GM19023 (cell line): ENCODE measurements at regions not wholly inside any gene's neighbourhood (a gene's known extent, or its start where the extent isn't known, plus 50 kb on each side); places are given as distances from the start of the nearest gene placed in this dataset.
"Not testable (repeated sequence)": the region's sequence is repeated elsewhere in the genome, so short reads cannot be mapped to it uniquely, and the experiment has no call there.

Experiments used
- ATAC-seq: cut with Tn5 transposase; IDR thresholded peaks from one replicate; pipeline ENCODE4 v1.9.1; 2021; ENCODE audit warnings: mild to moderate bottlenecking, moderate library complexity; ENCODE audit not compliant: unreplicated experiment

DNA sequence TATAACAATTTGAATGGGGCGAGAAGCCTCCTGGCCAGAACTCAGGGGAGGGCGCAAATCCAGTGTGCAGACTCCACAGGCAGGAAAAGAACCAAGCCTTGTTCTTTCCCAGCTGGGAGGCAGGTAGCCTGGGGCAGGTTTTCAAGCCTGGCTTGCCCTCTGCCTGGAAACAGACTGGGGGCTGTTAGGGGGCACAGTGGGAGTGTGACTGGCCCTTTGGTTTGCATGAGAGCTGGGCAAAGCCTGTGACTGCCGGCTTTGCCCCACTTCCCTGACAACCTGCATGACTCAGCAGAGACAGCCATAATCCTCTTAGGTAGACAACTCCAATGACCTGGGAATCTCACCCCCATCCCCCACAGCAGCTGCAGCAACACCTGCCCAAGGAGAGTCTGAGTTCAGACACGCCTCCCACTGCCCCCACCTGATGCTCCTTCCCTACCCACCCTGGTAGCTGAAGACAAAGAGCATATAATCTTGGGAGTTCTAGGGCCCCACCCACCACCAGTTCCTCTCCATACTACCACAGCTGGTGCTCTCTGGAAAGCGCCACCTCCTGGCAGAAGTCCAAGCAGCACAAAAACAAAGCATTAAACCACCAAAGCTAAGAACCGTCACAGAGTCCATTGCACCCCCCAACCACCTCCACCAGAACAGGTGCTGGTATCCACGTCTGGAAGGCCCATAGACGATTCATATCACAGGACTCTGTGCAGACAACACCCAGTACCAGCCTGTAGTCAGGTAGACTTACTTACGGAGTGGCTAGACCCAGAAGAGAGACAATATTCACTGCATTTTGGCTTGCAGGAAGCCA is 402.5 kb downstream of the STK39 start:
- ATAC-seq, result no peak

- ATAC-seq, result no peak
Observed at GRCh38 chr2:167843657-167844056, 403.7 kb downstream of the STK39 start.

- ATAC-seq, result no peak
Observed at GRCh38 chr2:167843217-167843616, 404.2 kb downstream of the STK39 start.

GRCh38 chr2:167842047-167842446 is 405.3 kb downstream of the STK39 start:
- ATAC-seq, result no peak

DNA sequence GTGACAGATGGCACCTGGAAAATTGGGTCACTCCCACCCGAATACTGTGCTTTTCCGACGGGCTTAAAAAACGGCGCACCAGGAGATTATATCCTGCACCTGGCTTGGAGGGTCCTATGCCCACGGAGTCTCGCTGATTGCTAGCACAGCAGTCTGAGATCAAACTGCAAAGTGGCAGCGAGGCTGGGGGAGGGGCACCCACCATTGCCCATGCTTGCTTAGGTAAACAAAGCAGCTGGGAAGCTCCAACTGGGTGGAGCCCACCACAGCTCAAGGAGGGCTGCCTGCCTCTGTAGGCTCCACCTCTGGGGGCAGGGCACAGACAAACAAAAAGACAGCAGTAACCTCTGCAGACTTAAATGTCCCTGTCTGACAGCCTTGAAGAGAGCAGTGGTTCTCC is 412.1 kb downstream of the STK39 start:
- not testable (repeated sequence) for ATAC-seq

GRCh38 chr2:167834707-167835106 is 412.7 kb downstream of the STK39 start:
- ATAC-seq, result no peak

DNA sequence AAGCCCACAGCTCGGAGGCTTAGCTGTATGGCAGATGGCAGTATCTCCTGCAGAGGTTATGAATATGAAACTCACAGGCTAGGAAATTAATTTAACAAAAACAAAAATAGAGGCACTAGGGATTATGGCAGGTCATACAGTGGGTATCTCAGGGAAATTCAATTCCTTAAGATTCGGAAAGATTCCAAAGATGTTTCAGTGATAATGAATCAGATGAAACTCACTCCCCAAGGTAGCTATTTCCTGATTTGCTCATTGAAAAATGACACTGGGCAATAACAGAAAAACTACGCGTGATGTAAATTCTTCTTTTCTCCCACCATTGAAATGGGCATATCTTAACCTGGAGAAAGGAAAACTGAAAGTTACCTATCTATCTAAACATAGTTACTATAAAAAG is 414.1 kb downstream of the STK39 start:
- ATAC-seq, result no peak

DNA sequence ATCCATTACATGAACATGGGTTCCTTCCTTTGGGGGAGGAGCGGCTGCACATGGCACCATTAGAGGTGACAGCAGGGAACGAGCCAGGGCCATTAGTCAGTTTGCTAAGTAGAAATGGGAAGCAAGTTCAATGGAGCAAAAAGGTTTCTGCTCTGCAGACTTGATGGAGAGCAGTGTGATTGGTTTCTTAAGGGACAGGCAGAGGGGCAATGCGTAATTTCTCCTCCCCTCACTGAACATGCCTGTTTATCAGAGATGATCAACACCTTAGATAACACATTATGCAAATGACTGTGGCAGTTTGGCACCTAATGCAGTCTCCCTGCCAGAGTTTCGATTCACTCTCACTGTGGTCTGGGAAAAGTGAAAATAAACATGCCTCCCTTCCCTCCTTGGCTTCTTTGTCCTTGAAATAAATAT is 414.5 kb downstream of the STK39 start:
- ATAC-seq, result no peak

DNA sequence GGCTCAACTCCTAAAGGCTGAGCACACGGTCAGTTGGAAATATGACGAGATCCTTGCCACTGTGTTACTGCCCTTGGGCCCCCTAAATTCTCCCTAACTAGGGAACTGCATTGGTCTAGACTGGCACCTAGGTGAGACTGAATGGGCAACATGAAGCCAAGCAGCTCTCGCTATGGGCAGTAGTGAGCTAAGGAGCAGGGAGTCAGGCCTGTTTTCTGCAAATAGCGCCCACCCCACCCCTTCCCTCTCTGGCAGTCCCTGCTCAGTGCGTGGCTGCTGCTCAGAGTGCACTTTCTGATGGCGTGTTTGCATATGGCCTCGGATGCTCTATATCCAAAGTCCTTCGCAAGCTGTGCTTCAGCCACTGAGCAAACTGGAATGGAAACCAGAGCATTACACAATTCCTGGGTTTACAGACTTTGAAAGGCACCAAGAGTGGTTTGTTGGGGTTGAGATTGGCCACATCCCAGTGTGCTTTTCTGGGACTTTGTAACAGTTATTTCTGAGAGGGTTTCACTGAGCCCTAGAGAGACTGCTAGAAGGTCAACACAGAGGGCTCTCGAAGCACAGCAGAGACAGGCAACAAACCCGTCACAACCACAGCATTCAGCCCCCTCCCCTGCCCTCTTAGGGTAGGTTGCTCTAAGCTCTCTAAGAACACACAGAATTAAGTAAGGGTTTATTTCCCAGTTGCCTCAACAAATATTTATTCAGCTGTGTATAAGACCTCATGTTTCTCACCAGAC is 419.9 kb downstream of the STK39 start:
- ATAC-seq, result no peak

- ATAC-seq, result no peak
Observed at GRCh38 chr2:167826906-167827305, 420.5 kb downstream of the STK39 start.

- ATAC-seq, result no peak
Observed at GRCh38 chr2:167825664-167826063, 421.7 kb downstream of the STK39 start.

- ATAC-seq, result no peak
Observed at GRCh38 chr2:167822690-167823465, 424.5 kb downstream of the STK39 start.

DNA sequence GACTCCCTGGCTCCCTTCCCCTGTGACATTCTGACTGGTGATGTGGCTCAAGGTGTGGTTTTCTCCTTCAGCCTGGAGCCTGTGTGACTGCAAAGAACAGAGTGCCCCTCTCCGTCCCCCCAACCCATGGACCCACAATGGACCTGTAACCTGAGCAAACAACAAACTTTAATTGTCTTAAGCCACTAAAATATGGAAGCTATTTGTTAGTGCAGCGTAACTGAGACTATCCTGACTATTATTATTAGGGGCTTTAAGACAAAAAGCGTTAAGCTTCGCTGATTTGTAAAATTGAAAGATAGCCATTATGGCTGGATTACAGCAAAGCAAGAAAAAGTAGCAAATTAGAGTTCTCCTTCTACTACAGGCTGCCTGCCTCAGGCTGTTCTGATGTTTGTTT is 426.9 kb downstream of the STK39 start:
- no peak for ATAC-seq

GRCh38 chr2:167818521-167818920 is 428.9 kb downstream of the STK39 start:
- ATAC-seq, result no peak

- ATAC-seq, result no peak
Observed at GRCh38 chr2:167817908-167818307, 429.5 kb downstream of the STK39 start.

DNA sequence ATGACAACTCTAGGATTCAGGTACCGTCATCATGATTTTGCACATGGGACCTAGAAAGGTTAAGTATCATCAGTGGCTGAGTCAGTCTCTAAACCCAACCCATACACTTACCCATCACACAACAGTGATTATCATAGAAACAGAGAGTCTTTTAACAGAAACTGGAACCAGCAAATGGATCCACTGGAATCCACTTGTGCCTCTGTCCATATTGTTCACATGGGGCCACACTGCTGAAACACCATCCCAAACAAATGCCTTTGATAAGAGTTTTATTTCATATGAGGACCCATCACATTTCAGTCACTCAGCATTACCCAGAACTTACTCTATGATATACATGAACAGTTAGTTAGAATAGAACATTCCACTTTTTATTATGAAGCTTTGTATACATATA is 430.0 kb downstream of the STK39 start:
- no peak for ATAC-seq

DNA sequence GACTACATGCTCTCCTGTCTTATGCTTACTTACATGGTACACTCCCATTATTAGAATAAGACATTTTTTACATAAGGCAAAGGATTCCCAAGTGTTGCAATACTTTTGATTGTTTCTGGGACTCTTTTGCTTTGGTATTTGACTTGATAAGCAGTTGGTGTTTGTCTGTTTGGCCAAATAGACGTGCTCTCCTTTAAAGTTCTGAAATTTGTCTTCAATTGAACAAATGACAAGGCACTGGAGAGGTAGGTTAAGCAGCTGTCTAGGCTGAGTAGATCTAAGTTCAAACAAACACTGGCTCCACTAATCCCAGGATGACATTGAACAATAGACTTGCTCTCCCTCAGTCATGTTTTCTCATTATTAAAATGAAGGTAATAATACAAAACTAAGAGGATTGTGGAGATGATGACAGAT is 430.5 kb downstream of the STK39 start:
- ATAC-seq, result no peak

DNA sequence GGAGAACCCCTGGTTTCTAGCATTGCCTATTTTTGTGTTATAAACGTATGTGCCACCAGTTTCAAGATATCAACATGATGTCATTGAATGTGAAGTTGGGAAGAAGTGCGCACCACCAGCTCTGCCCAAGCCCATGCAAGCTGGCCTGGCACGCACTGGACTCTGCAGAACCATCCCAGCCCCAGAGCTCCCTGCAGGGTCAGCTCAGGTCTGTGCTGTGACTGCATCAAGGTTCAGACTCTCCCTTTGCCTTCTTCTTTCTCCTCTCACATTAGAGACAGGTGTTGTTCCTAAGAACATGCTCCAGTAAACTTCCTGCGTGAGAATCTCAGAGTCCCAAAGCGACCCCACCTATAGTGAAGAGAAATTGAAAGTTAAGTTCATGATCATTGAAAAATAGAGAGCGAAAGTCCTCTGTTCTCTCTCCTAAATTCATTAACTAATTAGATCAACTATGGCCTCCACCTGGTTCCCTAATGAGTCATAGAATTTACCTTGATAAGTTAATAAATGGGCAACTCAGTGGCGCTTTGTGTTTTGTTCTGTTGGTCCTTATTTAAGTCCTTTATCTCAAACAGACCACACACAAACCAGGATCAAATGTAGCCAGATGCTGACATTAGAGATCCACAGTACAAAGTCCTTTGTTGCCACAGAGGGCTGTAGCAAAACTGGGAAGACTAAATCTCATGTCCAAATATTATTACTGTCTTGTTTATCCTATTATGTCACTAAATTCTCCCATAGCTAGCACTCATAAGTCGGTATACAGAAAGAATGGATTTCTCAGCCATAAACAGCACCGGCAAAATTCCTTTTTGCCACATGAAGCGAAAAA is 432.3 kb downstream of the STK39 start:
- ATAC-seq, result no peak

GRCh38 chr2:167814482-167814880 is 432.9 kb downstream of the STK39 start:
- ATAC-seq, result not testable (repeated sequence)

DNA sequence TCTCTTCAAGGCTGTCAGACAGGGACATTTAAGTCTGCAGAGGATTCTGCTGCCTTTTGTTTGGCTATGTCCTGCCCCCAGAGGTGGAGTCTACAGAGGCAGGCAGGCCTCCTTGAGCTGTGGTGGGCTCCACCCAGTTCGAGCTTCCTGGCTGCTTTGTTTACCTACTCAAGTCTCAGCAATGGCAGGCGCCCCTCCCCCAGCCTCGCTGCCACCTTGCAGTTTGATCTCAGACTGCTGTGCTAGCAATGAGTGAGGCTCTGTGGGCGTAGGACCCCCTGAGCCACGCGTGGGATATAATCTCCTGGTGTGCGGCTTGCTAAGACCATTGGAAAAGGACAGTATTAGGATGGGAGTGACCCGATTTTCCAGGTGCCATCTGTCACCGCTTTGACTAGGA is 437.6 kb downstream of the STK39 start:
- not testable (repeated sequence) for ATAC-seq
